ENCODE measurements at regions not wholly inside any gene's neighbourhood (a gene's known extent, or its start where the extent isn't known, plus 50 kb on each side); places are given as distances from the start of the nearest gene placed in this dataset.

GRCh38 chr7:36100634-36101033 is 52.4 kb upstream of the EEPD1 start:
- no peak for DNase-seq (ENCODE audit: low spot score)

Measured in cerebellar cortex (tissue), 1 donor.